ENCODE measurements at regions not wholly inside any gene's neighbourhood (a gene's known extent, or its start where the extent isn't known, plus 50 kb on each side); places are given as distances from the start of the nearest gene placed in this dataset.

- no peak overlapping the region for H4K5ac ChIP-seq (ENCODE audit: insufficient read length, low read depth, low read length)
- H3K4ac ChIP-seq (ENCODE audit: low read depth, low read length): no peak overlapping the region
- no peaks in the 10 kb centered on the region for H3K79me1 ChIP-seq (ENCODE audit: insufficient read depth, low read depth, low read length, poor library complexity, severe bottlenecking)
- H2BK5ac ChIP-seq (ENCODE audit: insufficient read length, low read length): no peak overlapping the region
- H3K4me1 ChIP-seq (ENCODE audit: insufficient read depth, low read length): no peaks in the 10 kb centered on the region
- no peak overlapping the region for H2BK12ac ChIP-seq (ENCODE audit: insufficient read length, low read depth, low read length)
- H3K9ac ChIP-seq (ENCODE audit: extremely low read depth, insufficient read length, low read length): no peak overlapping the region
- no peak overlapping the region; the same call in 1 of the 2 replicates for H3K14ac ChIP-seq (ENCODE audit: insufficient read depth, low read length)
- no peak overlapping the region for H2BK120ac ChIP-seq (ENCODE audit: low read depth, low read length, poor library complexity, severe bottlenecking)
- no peak for DNase-seq
- no peak overlapping the region for H2BK20ac ChIP-seq (ENCODE audit: low read depth, low read length, poor library complexity, severe bottlenecking)
- H3K79me2 ChIP-seq (ENCODE audit: insufficient read depth, low read length): no peaks in the 10 kb centered on the region
- H3K4me2 ChIP-seq (ENCODE audit: insufficient read depth, insufficient read length, low read length): no peak overlapping the region
- Mint-ChIP-seq H3K36me3 (ENCODE audit: insufficient read depth in 1 of 3, low read depth in 3 of 3) (peaks cover 0 to 1% (median 0%) of the 10 kb centered on the region in 3 experiments; a peak in 1 of 7 replicates), H3K4me1 (peaks cover 3 to 6% of the 10 kb centered on the region in 2 experiments; a peak in 2 of 4 replicates), H3K27me3 (ENCODE audit: low read depth) (no peaks in the 10 kb centered on the region; the same call in none of the 2 replicates), H3K9me3 (no peaks in the 10 kb centered on the region), H3K4me3 (no peak overlapping the region), H3K27ac (no peak overlapping the region)
- H4K91ac ChIP-seq (ENCODE audit: insufficient read length, low read depth, low read length): no peak overlapping the region
- no peak overlapping the region for H3K23ac ChIP-seq (ENCODE audit: insufficient read length, low read depth, low read length)
- H3K9me3 ChIP-seq (ENCODE audit: control insufficient read depth, low read depth, low read length): no peaks in the 10 kb centered on the region
- no peak overlapping the region for H2AK5ac ChIP-seq (ENCODE audit: insufficient read length, low read length)
- H4K20me1 ChIP-seq (ENCODE audit: control insufficient read depth, insufficient read depth, insufficient read length): no peaks in the 10 kb centered on the region
- no peaks in the 10 kb centered on the region for H3K23me2 ChIP-seq (ENCODE audit: insufficient read length, low read depth, low read length, poor library complexity, severe bottlenecking)
- H4K8ac ChIP-seq (replicated peaks; ENCODE audit: insufficient read length, low read depth, low read length): no peak overlapping the region
- no peak overlapping the region for H2BK15ac ChIP-seq (ENCODE audit: low read depth, low read length)
- no peak overlapping the region for H3K18ac ChIP-seq (ENCODE audit: insufficient read length, low read depth, low read length)
- TF ChIP-seq CTCF (conservative IDR thresholded peaks at IDR 0.05): no peak
- WGBS (ENCODE audit: extremely low coverage, insufficient read length, low lambda C conversion rate): no CpG with 5 or more reads among the region's 5 CpGs
- no peak overlapping the region for H3T11ph ChIP-seq (ENCODE audit: low read length)
- no peak overlapping the region for H2AFZ ChIP-seq (ENCODE audit: low read length)
- H3K27ac ChIP-seq (ENCODE audit: insufficient read length, low read depth, low read length): no peak overlapping the region
- H3K27me3 ChIP-seq (ENCODE audit: insufficient read depth, low read length): no peaks in the 10 kb centered on the region
- H3K56ac ChIP-seq (ENCODE audit: insufficient read length, low read depth, low read length): no peak overlapping the region
These were observed 208.7 kb downstream of the MAP2K4 start for GRCh38 chr17:12229335-12229734.

Data from H9 (cell line).